HG02571 (cell line): ENCODE measurements at regions not wholly inside any gene's neighbourhood (a gene's known extent, or its start where the extent isn't known, plus 50 kb on each side); places are given as distances from the start of the nearest gene placed in this dataset.
"Not testable (repeated sequence)": the region's sequence is repeated elsewhere in the genome, so short reads cannot be mapped to it uniquely, and the experiment has no call there.

Experiments used
- ATAC-seq: cut with Tn5 transposase; IDR thresholded peaks from one replicate; pipeline ENCODE4 v1.9.1; 2021; ENCODE audit warnings: mild to moderate bottlenecking, moderate library complexity; ENCODE audit not compliant: unreplicated experiment

DNA sequence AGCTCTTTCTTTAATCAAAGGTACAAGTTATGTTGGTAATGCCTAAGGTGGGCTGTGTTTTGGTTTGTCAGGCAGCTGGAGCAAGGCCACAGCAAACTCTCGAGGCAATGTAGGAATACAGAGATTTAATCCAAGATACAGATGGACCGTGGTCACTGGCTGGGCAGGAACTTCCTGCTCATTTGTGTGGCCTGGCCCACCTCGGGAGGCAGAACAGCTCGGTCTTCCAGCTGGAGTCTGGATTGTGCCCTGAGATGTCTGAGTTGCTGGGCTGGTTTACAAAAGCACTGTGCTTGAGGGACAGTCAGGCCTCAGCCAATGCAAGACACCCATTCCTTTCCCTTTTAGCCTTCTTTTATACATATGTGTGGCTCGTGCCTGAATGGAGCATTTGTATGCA lies 506.1 kb upstream of the SALL3 start:
- no peak for ATAC-seq

DNA sequence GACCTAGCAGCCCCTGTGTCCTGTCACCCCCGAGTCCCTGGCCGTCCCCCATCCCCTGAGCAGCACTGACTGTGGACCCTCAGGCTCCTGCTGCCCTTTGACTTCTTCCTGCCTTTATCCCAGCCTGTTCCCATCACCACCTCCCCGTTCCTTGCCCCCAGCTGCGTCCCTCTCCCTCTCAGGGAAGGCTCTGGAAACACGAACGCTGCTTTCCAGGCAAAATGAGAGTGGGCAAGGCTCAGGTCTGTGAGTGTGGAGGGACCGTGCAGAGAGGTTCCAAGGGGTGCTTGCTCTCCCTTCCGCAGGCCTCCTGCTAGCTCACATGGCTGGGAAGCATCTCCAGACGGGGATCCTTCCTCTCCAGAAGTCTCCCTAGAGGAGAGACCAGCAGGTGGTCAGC lies 501.8 kb upstream of the SALL3 start:
- no peak for ATAC-seq

DNA sequence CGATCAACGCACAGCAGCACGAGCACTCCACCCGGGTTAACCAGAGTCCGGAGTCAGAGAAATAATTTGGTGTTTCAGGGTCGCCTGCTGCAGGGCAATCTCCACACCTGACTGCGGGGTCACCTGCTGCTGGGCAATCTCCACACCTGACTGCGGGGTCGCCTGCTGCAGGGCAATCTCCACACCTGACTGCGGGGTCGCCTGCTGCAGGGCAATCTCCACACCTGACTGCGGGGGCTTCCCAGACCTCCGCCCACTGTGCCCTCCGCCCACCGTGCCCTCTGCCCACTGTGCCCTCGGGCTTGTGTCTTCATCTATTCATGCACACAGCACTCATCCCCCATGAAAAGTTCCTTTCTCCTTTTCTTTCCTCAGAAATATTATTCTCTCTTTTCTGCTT lies 500.2 kb upstream of the SALL3 start:
- no peak for ATAC-seq

DNA sequence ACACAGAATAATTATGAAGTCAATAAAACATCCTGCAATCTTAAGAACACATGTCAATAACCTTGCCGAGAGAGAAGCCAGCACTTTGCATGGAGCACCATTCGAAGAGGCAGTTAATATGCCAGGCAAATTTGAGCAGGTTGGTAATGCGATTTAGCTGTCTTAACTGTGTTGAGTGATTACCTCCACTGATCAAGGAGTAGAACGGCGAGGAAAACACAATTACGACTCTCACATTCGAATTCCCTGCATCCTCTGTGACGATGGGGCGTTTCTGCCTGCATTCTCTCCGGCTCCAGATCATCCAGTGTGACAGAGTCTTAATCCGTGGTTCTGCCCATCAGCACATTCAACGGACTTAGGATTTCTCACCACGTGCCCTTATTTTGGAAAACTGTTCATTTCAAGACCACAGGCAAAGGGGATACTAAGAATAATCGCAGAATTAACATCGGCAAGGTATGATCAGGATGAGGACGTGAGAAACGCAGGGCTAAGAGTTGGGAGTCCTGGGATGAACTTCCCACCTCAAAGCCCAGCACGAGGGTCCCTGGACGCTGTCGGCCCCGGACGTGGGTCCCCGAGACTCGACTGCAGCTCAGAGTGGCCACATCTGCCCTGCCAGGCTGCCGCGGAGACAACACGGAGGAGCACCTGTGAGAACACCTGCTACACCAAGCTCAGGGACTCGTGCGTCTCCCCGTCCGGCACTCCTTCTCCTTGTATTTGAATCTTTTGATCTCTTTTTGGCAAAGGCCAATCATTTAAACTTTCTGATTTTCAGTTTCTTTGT lies 499.2 kb upstream of the SALL3 start:
- no peak for ATAC-seq

- no peak for ATAC-seq
Measured at GRCh38 chr18:78482378-78482777, 497.2 kb upstream of the SALL3 start.

DNA sequence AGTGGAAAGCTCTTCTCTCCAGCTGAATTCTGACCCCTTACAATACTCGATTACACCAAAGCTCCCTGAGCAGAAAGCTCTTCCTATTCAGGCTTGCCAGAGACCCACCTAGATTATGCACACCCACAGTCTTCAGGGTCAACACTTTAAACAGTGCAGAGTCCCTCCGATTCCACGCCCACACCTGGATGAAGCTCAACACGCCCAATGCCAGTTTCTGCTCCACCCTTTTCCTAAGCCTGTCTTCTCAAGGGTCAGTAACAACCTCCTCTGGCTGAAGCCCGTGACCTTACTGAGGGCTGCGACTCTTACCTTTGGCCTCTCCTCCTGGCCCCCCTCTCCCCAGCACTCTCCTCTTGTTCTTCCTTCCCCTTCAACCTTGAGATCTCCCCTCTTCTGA lies 492.0 kb upstream of the SALL3 start:
- ATAC-seq, result no peak

DNA sequence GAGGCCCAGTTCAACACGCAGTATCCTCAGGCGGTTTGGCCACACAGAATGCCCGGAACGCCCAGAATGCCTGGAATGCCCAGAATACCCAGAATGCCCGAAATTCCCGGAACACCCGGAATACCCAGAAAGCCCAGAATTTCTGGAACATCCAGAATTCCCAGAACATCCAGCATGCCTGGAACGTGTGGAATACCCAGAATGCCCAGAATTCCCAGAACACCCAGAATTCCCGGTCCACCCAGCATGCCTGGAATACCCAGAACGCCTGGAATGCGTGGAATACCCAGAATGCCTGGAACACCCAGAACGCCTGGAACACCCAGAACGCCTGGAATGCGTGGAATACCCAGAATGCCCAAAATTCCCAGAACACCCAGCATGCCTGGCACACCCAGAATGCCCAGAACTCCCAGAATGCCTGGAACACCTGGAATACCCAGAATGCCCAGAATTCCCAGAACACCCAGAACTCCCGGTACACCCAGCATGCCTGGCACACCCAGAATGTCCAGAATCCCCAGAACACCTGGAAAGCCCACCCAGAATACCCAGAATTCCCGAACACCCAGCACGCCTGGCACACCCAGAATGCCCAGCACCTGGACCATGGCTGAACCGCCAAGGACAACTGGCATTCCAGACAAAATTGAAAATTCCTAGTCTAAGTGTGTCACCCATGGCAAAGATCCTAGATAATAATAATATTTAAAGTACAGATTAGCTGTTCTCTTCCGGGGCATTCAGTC lies 487.4 kb upstream of the SALL3 start:
- ATAC-seq, result no peak

GRCh38 chr18:78492813-78493371 lies 486.7 kb upstream of the SALL3 start:
- no peak for ATAC-seq

GRCh38 chr18:78493490-78493889 lies 486.1 kb upstream of the SALL3 start:
- ATAC-seq, result not testable (repeated sequence)

- no peak for ATAC-seq
Measured at GRCh38 chr18:78494204-78495085, 485.2 kb upstream of the SALL3 start.

DNA sequence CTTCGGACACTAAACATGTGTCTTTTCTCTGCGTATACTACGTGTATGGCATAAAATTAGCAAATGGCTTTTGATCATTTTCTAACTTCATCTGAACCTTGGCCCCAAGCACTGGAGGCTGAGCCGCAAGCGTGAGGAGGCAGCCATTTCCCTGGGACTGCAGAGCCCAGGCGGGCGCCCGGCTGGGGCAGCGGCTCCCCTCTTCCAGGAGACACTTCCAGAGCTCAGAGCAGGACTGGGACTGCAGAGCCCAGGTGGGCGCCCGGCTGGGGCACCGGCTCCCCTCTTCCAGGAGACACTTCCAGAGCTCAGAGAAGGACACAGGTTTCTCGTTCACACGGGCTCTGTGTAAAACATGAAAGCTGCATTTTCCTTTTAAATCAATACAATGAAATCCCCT lies 484.1 kb upstream of the SALL3 start:
- no peak for ATAC-seq

GRCh38 chr18:78496079-78496478 lies 483.5 kb upstream of the SALL3 start:
- no peak for ATAC-seq

GRCh38 chr18:78497641-78498040 lies 482.0 kb upstream of the SALL3 start:
- ATAC-seq, result no peak

- no peak for ATAC-seq
Measured at GRCh38 chr18:78499586-78499985, 480.0 kb upstream of the SALL3 start.

DNA sequence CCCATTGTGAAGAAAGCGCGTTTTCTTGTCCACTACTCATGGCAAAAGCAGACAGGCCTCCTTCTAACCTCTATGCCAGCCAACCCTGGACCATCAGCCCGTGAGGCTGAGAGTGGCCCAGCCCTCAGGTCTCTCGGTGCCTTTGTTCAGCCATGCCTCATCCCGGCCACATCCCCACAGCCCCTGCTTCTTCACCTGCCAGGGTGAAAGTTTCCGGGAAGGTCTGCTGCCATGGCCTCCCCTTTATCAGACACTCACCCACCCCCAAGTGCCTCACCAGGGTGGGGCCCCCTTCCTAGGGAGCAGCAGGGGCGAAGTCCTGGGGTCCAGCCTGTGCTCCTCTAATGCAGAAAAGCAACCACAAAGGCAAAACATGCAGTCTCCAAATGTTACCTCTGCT lies 478.4 kb upstream of the SALL3 start:
- no peak for ATAC-seq

DNA sequence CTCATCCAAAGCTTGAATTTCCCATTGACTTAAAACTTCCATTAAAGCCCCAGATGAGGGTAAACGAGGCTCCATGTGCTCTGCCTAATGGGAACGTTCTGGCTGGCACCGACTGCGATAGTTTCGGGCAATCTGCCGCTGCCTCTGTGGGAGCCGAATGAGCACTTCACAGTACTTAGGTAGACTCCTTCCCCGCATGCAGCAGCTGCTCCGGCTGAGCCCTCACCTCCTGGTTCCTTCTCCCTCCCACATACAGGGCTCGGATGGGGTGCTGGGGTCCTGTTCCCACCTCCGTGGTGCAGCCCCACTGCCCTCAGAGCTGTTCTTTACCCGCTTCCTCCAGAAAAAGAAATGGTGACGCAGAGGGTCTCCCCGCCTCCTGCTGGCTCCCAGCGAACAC lies 476.5 kb upstream of the SALL3 start:
- no peak for ATAC-seq

GRCh38 chr18:78505851-78506461 lies 473.7 kb upstream of the SALL3 start:
- ATAC-seq, result no peak

DNA sequence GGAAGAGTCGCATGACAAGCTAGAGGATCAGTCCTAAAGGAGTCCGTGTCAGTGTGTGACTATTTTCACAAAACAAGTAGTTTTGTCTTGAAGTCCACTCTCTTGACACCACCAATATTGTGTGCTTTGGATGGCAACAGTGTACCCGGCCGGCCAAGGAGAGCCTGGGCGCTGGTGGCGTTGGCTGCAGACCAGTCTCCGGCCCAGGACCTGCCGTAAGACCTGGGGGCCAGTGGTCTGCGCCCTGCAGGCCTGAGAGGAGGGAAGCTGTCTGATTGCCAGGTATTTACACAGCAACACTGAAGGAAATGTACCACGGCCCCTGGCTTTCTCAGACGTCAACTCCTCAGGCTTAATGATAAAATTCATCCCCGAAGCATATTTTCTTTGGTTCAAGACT lies 472.4 kb upstream of the SALL3 start:
- no peak for ATAC-seq

- not testable (repeated sequence) for ATAC-seq
Measured at GRCh38 chr18:78508228-78508824, 471.3 kb upstream of the SALL3 start.

- ATAC-seq, result no peak
Measured at GRCh38 chr18:78510091-78510490, 469.5 kb upstream of the SALL3 start.
